LNCAP (cell line): ENCODE measurements at regions not wholly inside any gene's neighbourhood (a gene's known extent, or its start where the extent isn't known, plus 50 kb on each side); places are given as distances from the start of the nearest gene placed in this dataset.

ENCODE experiments used
- CTCF ChIP-seq: fragments of 450-650 bp; IDR thresholded peaks from 2 replicates; pipeline ENCODE4 v1.5.1; 2017; ENCODE audit warnings: mild to moderate bottlenecking

- TF ChIP-seq CTCF, result no peak
Observed at GRCh38 chr6:26149240-26149639, 62.0 kb downstream of the HFE start.

GRCh38 chr6:26152226-26153101 is 65.2 kb downstream of the HFE start:
- TF ChIP-seq CTCF, result no peak

GRCh38 chr6:26155061-26155930 is 68.1 kb downstream of the HFE start:
- no peak for TF ChIP-seq CTCF

- no peak for TF ChIP-seq CTCF
Observed at GRCh38 chr6:26156105-26156849, 69.0 kb downstream of the HFE start.

- TF ChIP-seq CTCF, result no peak
Observed at GRCh38 chr6:26156850-26157250, 69.6 kb downstream of the HFE start.

- TF ChIP-seq CTCF, result no peak
Observed at GRCh38 chr6:26157251-26158075, 70.2 kb downstream of the HFE start.
